NCI-H748 treated with DMSO at 0.1 percent for 48 hours (cell line): ENCODE measurements at regions not wholly inside any gene's neighbourhood (a gene's known extent, or its start where the extent isn't known, plus 50 kb on each side); places are given as distances from the start of the nearest gene placed in this dataset.
"Not testable (repeated sequence)": the region's sequence is repeated elsewhere in the genome, so short reads cannot be mapped to it uniquely, and the experiment has no call there.

Source experiments
- DNase-seq: peaks from one replicate; lab custom pipeline; 2025; lab: John Stamatoyannopoulos, UW

DNA sequence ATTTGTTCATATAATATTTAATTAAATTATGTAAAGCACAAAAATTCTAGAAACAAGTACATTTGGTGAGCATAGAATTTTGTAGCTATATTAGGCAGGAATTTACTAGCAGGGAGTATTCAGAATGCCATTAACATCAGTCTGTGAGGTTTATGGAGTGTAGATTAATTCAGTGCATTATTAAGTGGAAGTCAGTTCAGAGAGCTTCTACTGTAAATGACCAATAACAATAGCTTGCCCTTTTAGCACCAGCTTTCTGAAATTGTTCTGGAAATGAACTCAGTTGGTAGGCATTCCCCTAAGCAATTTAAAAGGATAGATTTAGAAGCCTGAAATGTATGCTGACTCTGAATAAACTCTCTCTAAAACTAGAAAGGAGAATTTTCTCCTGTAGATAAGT lies 208.2 kb upstream of the CNTNAP5 start:
- no peak for DNase-seq

DNA sequence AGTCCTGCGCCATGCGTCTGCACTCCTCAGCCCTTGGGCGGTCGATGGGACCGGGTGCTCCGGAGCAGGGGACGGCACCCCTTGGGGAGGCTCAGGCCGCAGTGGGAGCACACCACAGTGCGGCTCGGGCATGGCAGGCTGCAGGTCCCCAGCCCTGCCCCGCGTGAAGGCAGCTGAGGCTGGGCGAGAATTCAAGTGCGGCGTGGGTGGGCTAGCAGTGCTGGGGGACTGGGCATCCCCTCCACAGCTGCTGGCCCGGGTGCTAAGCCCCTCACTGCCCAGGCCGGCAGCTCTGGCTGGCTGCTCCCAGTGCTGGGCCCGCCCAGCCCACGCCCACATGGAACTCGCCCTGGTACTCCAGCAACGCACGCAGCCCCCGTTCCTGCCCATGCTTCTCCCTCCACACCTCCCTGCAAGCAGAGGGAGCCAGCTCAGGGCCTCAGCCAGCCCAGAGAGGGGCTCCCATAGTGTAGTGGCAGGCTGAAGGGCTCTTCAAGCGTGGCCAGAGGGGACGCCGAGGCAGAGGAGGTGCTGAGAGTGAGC lies 198.3 kb upstream of the CNTNAP5 start:
- no peak for DNase-seq

DNA sequence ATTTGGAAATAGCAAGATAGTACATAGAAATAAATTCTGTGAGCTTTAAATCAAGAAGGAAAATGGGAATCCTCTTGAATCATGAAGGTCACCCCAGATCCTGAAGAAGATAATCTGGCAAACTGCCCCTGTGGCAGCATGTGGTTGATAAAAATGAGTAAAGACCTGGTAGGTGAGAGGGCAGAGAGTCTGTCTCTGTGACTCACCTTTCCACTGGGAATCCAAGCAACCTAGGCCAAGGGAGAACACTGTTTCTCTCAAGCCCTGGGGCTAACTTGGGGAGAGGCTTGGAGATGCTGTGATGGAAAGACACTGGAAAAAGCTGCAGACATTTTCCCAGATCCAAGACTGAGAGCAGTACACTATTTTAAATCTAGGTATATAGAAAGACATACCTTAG lies 185.8 kb upstream of the CNTNAP5 start:
- DNase-seq, result no peak

DNA sequence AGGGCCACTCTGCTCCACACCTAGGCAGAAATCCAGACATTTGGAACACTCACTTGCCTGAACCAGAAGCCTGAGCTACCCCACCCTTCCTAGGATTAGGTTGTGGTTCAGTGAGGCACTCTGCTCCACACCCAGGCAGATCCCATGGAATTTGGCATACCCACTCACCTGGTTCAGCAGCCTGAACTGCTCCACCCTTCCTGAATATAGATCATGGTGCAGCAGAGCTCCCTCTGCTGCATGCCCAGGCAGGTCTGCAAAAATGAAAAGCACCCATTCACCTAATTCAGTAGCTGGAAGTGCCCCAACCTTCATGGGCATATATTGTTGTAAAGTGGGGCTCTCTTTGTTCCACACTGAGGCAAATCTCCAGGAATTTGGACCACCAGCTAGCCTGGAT lies 185.1 kb upstream of the CNTNAP5 start:
- DNase-seq, result no peak

DNA sequence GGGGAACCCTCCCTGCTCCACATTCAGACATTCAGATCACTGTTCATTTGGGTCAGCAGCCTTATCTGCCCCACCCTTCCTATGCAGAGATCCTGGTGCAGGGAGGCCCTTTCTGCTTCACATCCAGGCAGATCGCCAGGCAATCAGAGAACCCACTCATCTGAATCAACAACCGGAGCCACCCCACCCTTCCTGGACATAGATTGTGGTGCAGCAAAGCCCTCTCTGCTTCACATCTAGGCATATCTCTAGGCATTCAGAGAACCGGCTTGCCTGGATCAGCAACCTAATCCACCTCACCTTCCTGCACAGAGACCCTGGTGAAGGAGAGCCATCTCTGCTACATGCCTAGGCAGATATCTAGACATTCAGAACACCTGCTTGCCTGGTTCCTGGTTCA lies 184.5 kb upstream of the CNTNAP5 start:
- DNase-seq, result no peak

DNA sequence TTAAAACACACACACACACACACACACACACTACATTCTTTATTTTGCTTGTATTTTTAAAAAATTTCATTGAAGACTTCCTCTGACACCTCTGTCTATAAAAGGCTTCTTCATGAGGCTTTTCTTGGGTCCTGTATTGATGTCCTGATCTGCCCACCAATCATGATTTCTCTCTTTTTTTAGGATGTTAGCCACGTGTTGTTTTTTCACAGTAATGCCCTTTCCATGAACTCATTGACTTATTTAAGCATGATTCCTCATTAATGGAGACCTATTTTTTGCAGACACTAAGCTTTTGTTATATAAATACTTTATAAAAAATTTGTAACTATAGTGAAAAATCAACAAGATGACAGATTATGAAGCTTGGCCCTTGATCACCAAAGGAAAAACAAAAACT lies 173.8 kb upstream of the CNTNAP5 start:
- DNase-seq, result no peak

DNA sequence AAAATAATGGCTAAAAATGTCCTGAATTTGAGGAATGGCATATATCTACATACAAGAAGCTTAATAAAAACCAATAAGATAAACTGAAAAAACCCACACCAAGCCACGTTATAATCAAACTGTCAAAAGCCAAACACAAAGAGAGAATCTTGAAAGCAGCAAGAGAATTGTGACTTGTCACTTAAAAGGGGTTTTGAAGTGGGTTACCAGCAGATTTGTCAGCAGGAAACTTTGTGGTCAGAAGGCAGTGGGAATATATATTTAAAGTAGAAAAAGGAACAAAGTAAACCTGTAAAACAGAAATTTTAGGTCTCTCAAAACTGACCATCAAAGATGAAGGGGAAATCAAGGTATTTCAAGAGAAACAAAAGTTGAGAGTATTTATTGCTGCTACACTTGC lies 171.9 kb upstream of the CNTNAP5 start:
- DNase-seq, result no peak

DNA sequence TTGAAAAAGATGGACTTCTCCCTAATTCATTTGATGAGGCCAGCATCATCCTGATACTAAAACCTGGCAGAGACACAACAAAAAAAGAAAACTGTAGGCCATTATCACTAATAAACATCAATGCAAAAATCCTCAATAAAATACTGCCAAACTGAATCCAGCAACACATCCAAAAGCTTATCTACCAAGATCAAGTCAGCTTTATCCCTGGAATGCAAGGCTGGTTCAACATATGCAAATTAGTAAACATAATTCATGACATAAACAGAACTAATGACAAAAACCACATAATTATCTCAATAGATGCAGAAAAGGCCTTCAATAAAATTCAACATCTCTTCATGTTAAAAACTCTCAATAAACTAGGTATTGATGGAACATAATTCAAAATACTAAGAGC lies 166.1 kb upstream of the CNTNAP5 start:
- not testable (repeated sequence) for DNase-seq

DNA sequence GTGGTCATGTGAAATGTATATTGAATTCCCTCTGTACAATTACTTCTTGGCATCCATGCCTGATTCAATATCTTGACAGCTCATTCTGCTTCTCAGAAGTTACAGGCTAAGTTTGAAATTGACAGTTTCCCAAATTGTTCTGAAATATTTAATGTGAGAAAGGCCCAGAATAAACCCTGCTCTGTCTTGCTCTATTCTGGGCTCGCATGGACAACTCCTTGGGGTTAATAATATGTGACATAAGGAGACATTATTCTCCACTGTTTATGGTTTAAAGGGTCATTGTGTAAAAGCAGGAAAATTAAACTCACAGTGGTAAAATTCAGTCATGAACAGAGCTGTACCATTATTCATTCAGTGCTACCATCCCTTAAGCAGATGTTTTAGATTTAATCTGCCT lies 160.7 kb upstream of the CNTNAP5 start:
- no peak for DNase-seq

DNA sequence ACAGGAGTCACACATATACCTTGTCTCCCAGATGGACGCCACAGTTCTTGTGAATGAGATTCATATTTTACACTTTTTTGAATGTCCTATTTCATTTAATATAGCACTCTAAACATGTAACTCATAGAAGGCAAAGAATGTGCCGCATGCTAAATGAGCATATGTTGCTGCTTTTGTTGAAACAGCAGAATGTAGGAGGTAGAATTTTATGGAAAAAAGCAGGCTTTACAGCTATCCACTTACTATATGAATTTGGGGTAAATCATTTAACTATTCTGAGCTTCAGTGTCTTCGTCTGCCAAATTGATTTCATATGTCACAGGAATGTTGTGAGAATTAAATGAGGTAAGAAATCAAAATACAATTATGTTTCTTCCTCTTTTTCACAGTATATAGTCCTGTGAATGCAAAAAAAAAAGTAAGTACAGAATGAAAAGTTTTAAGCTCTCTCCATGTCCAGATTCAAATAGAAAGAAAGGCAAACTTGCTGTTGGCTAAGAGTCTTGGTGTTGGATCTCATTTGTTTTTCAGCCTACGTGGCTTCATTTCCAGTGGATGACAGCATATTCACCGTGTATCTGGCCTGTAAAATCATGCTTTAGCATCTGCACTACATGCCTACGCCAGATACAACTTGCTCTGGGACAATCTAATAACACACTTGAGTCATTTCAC lies 154.7 kb upstream of the CNTNAP5 start:
- DNase-seq, result no peak

DNA sequence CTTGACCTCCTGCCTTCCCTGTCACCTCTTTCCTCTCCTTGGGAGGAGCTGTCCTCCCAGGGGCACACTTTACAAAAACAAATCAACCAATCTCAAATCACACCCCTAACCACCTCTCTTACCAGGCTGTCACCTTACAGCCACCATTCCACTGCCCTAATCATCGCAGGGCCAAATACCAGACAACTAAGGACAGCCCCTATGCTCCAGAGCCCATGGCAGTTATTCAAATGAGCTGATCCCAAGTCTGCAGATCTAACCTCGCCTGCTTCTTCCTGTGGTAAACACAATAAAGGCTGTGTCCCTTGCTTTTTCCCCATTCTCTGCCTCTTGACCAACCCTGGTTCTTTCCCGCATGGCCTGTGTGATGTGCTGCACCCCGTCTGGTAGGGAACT lies 154.2 kb upstream of the CNTNAP5 start:
- no peak for DNase-seq

DNA sequence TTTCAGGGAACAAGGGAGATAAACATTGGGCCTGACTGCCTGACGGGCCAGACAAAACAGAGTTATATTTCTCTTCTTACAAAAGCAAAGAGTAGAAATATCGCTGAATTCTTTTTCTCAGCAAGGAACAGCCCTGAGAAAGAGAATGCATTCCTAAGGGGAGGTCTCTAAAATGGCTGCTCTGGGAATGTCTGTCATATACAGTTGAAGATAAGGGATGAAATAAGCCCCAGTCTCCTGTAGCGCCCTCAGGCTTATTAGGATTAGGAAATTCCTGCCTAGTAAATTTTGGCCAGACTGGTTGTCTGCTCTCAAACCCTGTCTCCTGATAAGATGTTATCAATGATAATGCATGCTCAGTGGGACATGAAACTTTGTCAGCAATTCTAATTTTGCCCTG lies 134.9 kb upstream of the CNTNAP5 start:
- DNase-seq, result no peak

DNA sequence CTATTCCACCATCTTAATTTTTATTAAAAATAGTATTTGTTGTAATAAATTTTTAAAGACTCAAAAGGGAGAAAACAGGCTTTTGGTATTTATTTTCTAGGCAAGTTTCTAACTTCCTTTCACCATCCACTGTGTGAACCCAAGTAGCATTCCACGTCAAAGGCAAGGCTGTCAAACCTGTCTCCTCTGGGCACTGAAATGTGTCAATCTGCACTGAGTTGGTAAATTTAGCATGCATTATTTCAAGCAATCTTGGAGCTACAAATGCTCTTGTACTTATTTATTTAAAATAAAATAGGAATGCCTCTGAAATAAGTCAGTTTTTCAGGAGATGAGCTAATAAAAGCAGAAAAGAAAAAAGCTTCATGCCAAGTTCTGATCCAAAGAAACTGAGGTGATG lies 130.9 kb upstream of the CNTNAP5 start:
- DNase-seq, result no peak

DNA sequence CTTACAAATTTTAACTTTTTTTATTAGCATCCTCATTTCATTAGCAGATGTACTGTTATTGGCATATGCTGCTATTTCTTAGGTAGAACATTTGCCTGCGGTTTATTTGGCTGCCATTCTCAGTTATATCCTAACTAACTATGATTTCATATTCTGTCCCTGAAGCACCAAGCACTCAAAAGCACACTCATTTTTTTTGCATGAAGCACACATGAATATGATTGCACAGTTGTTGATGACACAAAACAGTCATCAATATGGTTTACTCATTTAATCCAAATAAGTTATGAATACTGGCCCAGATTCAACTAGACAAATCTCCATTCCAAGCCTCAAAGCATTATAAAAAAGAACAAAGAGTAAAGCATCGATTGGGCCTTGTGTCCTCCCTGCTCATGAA lies 129.4 kb upstream of the CNTNAP5 start:
- DNase-seq, result no peak

DNA sequence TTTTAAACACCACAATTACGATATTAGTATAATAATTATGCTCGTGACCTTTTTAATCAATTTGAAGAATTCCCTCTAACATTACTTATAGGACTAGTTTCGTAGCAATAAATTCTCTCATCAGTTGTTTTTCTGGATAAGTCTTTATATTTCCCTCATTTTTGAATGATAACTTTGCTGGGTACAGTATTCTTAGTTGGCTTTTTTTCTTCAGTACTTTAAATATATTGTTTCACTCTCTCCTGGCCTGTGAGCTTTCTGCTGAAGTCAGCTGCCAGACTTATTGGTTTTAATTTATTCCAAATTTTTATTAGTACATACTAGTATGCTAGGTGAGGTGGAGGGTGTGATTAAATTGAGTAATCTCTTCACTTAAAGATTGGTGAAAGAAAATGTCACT lies 123.8 kb upstream of the CNTNAP5 start:
- no peak for DNase-seq

DNA sequence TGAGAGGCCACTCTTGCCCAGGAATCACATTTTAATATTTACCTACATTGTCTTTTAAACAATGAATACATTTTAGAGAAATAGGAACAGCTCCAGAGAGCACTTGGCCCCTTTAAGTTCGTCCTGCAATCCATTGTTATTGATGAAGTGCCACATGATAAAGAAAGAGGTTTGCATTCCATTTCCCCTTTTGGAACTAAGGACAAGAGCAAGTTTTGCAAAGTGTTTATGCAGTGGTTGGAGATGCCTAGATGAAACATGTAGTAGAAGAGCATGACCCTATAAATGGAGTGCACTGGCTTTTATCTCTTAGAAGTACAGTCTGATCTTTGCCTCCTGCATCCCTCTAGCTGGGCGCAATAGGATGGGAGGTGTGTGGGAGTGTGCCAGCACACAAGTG lies 118.7 kb upstream of the CNTNAP5 start:
- DNase-seq, result no peak

DNA sequence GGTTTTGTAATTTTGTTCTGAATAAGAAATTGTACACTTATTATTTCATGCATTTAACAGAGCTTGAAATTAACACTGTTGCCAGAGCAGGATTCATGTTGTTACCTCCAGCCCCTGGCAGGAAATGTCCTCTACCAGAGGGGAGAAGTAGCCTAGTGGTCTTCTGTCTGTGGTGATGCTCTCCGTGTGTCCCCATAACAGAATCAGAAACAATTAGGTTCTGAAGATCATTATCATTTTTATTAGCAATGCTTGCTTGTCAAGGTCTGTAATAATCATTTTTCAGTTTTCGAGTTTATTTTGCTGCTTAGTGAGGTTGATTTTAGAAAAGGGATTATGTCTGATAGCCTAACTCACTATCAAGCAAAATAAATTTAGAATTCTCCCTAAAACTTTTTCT lies 116.6 kb upstream of the CNTNAP5 start:
- no peak for DNase-seq

DNA sequence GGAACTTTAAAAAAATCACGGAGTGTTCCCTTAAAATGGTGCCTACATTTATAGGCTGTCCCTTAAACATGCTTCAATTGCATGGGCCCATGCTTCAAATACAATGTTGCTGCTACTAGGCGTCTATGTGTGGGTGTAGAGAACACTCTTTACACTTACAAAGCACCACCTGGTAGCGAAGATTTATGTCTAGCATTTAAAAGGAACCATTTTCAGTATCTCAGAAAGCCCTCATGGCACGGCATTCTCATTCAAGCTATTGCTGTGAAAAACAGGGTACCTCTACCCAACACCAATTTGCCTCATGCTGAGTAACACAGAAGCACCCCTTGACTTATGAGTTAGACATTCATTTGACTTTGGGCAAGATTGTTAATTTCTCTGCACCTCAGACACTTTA lies 112.9 kb upstream of the CNTNAP5 start:
- DNase-seq, result no peak

DNA sequence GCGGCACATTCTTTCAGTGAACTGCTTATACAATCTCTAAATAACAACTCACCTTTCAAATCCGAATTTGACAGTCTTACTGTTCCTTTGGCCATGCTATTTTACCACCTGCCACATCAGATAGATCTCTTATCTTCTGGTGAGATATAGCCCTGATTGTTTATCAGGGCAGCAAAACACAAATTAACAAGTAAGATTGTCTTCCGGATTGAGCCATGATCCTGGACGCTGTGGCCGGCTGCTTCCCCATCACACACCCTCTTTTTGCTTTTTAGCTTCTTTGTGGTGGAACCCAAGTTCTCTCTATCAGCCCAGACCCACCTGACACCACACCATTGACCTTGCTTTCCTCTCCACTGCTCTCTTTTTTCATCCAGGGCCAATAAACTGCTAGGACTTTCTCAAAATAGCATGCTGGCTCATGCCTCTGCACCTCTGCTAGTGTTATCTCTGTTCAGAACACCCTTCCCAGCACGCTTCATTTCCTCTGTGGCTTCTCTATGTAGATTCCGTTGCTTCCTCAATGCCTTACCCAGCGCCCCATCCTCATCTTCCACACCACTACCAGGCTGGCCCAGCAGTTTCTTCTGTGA lies 111.8 kb upstream of the CNTNAP5 start:
- no peak for DNase-seq

DNA sequence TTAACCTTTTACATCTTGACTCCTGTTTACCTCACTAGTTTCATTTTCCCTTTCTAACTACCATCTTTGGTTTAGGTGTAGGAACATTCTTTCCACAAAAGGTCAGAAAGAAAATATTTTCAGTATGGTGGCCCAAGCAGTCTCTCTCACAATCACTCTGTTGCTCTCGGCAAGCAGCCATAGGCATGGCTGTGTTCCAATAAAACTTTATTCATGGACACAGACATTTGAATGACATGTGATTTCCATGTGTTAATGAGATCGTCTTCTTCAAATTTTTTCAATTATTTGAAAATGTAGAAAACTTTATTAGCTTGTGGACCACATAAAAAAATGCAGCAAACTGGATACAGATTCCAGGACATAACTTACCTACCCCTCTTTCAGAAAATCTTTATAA lies 109.7 kb upstream of the CNTNAP5 start:
- no peak for DNase-seq

DNA sequence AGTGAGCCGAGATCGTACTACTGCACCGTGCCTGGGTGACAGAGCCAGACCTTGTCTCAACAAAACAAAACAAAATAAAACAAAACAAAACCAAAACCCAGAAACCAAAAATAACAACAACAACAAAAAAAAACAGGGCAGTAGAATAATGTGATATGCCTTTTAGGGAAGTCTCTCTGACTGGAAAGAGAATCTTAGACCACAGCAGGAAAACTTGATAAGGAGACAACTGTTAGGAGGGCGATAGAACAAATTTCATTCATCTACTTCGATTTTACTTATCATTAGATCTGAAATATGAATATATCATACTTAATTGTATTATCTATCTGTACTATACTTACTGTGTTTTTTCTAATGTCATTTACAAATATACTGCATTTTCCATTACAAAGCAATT lies 109.0 kb upstream of the CNTNAP5 start:
- DNase-seq, result no peak

DNA sequence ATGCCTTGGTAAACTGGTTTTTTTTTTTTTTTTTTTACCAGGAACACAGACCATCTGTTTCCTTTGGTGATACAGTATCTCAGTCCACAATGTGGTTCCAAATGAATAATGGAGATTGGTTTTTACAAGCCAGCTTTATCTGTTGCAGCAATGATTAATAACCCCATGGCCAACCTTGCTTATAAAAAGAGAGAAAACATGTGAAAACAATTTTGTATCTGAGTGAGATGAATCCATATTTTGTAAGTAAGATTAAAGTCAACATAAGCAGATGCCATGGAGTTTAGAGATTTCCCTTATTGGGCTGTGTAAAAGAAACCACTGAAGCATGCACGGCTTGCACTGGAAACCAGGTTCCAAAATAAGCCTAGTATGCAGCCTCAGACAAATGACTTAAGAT lies 108.6 kb upstream of the CNTNAP5 start:
- no peak for DNase-seq

DNA sequence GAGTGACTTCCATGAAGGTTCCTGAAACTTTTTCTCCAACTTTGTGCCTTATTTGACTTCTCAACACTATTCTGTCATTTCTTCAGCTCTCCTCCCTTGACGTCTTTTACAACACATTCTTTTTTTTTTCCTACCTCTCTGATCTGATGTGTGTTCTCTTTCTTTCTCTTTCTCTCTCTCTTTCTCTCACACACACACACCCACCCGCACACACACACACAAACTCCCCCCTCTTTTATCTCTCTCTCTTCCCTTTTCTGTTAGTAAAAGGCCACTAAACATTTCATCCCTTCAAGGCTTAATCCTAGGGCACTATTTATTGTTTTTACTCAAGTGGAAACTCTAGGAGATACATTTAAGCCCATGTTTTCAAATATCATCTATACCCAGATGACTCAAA lies 107.8 kb upstream of the CNTNAP5 start:
- no peak for DNase-seq

DNA sequence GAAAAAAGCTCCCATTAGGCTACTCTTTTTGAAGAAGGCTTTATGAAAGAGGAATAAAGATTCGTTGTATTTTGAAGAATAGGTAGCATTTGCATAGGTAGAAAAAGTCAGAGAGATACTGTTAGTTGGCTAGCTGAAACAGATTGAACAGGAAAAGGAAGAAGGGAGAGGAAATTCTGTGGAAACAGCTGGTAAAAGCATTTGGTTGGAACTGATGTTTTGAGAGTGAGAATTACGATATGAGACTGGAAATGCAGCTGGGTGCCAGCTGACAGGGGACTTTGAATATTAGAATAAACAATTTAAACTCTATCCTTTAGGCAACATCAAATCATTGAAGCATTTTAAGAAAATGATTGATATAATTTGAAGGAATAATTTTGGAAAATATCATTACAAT lies 96.7 kb upstream of the CNTNAP5 start:
- no peak for DNase-seq
